ENCODE measurements at regions not wholly inside any gene's neighbourhood (a gene's known extent, or its start where the extent isn't known, plus 50 kb on each side); places are given as distances from the start of the nearest gene placed in this dataset.

GRCh38 chr4:53805291-53805690 lies 214.0 kb upstream of the LNX1 start:
- 0 out of 2 replicates have a peak, but pooled peaks cover 4% of the 10 kb centered on the region for H3K27me3 ChIP-seq (replicated peaks)
- no peaks in the 10 kb centered on the region for H3K9me3 ChIP-seq (replicated peaks)

DNA sequence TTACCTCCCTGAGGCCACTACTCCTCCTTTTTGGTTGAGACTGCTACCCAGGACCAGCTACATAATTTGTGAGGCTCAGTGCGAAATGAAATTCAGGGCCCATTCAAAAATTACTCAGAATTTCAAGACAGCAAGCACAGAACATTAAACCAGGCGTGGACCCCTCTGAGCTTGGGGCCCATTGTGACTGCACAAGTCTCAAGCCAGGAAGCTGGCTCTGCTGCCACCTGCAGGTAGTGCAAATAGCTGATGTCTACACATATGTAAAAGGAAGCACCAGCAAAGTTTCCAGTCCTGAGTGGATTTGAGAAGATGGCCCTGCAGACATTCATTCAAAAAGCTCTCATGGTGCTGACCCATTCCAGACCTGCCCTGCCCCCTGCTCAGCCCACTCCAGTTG lies 213.4 kb upstream of the LNX1 start:
- H3K27me3 ChIP-seq (replicated peaks): 0 out of 2 replicates have a peak, but pooled peaks cover 4% of the 10 kb centered on the region
- H3K4me1 ChIP-seq (replicated peaks): no peaks in the 10 kb centered on the region
- no peaks in the 10 kb centered on the region for H3K36me3 ChIP-seq
- no peak overlapping the region for H3K27ac ChIP-seq
- no peaks in the 10 kb centered on the region for H3K9me3 ChIP-seq (replicated peaks)
- no peak for DNase-seq (ENCODE audit: low read depth in 1 of 2, low spot score in 2 of 2)
- no peak overlapping the region for H3K4me3 ChIP-seq

More at GRCh38 chr4:53805291-53805690, 214.0 kb upstream of the LNX1 start:
- no peaks in the 10 kb centered on the region for H3K36me3 ChIP-seq
- H3K27ac ChIP-seq: no peak overlapping the region
- H3K4me3 ChIP-seq: no peak overlapping the region
- no peaks in the 10 kb centered on the region for H3K4me1 ChIP-seq (replicated peaks)
- no peak for DNase-seq (ENCODE audit: low read depth in 1 of 2, low spot score in 2 of 2)

DNA sequence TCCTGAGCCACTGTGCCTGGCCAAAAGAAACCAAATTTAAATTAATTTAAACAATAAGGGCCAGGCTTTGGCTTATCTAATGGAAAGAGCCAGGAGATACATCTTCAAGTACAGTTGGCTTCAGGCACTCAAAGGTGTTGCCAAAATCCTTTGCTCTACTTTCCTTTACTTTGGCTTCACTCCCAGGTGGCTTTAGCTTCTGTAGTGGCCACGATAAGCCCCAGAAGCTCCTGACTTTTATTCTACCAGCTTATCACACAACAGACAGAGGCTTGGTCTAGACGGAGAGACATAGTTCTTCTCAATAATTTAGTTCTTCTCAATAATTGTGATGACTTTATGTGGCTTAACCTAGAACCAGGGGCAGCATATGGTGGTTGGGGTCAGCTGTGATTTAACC lies 211.2 kb upstream of the LNX1 start:
- H3K4me3 ChIP-seq: no peak overlapping the region
- H3K9me3 ChIP-seq (replicated peaks): no peaks in the 10 kb centered on the region
- 0 out of 2 replicates have a peak, but pooled peaks cover 4% of the 10 kb centered on the region for H3K27me3 ChIP-seq (replicated peaks)
- DNase-seq (ENCODE audit: low read depth in 1 of 2, low spot score in 2 of 2): no peak
- no peaks in the 10 kb centered on the region for H3K4me1 ChIP-seq (replicated peaks)
- H3K27ac ChIP-seq: no peak overlapping the region
- no peaks in the 10 kb centered on the region for H3K36me3 ChIP-seq

DNA sequence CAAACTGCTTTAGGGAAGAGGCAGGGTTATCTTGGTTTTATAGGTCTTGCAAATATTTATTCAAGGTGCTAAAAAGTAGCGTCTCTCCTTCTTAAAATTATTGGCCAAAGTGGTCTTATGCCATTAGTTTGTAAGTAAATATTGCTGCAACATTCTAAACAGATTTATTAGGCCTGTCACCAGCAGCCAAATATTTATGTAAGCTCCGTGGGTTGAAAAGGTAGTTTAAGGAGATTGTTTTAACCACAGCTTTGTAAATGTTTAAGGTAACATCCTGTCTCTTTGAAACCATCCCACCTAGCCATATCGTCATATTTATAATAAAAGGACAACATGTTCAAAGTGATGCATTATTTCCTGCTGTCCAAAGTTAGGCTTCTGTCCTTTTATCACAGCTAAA lies 210.1 kb upstream of the LNX1 start:
- Histone ChIP-seq H3K4me3 (no peak overlapping the region), H3K27me3 (replicated peaks) (no peaks in the 10 kb centered on the region), H3K36me3 (no peaks in the 10 kb centered on the region), H3K27ac (no peak overlapping the region), H3K4me1 (replicated peaks) (no peaks in the 10 kb centered on the region), H3K9me3 (replicated peaks) (no peaks in the 10 kb centered on the region)
- no peak for DNase-seq (ENCODE audit: low read depth in 1 of 2, low spot score in 2 of 2)

DNA sequence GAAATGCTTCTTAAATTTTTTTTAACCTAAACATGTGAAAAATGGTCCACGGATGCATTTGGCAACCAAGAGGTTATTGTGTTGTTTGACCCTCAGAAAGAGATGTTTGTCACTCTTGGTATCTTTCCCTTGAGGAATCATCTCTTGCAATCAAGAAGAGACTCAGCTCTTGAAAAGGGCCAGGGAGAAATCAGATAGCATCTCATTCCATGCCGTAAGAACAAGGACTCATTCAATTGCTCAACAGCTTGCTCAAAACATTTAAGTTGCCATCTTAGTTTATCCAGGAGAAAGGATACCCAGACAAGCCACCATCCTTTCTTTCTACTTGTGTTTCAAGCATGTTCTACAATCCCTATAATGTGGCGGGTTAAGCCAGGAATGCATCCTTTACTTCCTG lies 209.5 kb upstream of the LNX1 start:
- no peaks in the 10 kb centered on the region for H3K9me3 ChIP-seq (replicated peaks)
- DNase-seq (ENCODE audit: low read depth in 1 of 2, low spot score in 2 of 2): no peak
- H3K36me3 ChIP-seq: no peaks in the 10 kb centered on the region
- no peak overlapping the region for H3K4me3 ChIP-seq
- H3K27ac ChIP-seq: no peak overlapping the region
- no peaks in the 10 kb centered on the region for H3K4me1 ChIP-seq (replicated peaks)
- H3K27me3 ChIP-seq (replicated peaks): no peaks in the 10 kb centered on the region

- peaks cover 3% of the 10 kb centered on the region; the same call in 1 of the 2 replicates for H3K4me1 ChIP-seq (replicated peaks)
- H3K36me3 ChIP-seq: no peaks in the 10 kb centered on the region
- no peaks in the 10 kb centered on the region for H3K27me3 ChIP-seq (replicated peaks)
- DNase-seq (ENCODE audit: low read depth in 1 of 2, low spot score in 2 of 2): no peak
- no peak overlapping the region for H3K27ac ChIP-seq
- H3K9me3 ChIP-seq (replicated peaks): no peaks in the 10 kb centered on the region
- H3K4me3 ChIP-seq: no peak overlapping the region
Measured at GRCh38 chr4:53793096-53793495, 201.8 kb upstream of the LNX1 start.

- Histone ChIP-seq H3K4me1 (replicated peaks) (peaks cover 7% of the 10 kb centered on the region), H3K36me3 (no peaks in the 10 kb centered on the region), H3K9me3 (replicated peaks) (no peaks in the 10 kb centered on the region), H3K27me3 (replicated peaks) (no peaks in the 10 kb centered on the region), H3K27ac (no peak overlapping the region), H3K4me3 (no peak overlapping the region)
- no peak for DNase-seq (ENCODE audit: low read depth in 1 of 2, low spot score in 2 of 2)
Measured at GRCh38 chr4:53790286-53790685, 199.0 kb upstream of the LNX1 start.

DNA sequence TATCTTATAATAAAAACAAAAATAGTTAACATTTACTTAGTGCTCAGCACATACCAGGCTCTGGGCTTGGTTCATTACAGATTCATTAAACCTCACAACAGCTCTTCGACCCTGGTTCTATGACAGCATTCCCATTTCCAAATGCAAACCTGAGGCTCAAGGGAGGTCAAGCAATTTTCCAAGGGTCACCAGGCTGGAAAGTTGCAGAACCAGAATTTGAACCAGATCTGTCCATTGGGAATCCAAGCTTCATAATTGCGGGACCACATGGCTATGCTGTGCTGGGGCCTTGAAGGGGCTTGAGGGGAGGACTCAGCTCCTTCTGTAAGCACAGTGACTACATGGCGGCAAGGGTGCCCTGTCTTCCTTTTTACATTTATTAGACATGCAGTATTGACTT lies 197.3 kb upstream of the LNX1 start:
- Histone ChIP-seq H3K27ac (no peak overlapping the region), H3K4me1 (replicated peaks) (peaks cover 3% of the 10 kb centered on the region), H3K9me3 (replicated peaks) (no peaks in the 10 kb centered on the region), H3K4me3 (no peak overlapping the region), H3K27me3 (replicated peaks) (no peaks in the 10 kb centered on the region), H3K36me3 (no peaks in the 10 kb centered on the region)
- DNase-seq (ENCODE audit: low read depth in 1 of 2, low spot score in 2 of 2): no peak

DNA sequence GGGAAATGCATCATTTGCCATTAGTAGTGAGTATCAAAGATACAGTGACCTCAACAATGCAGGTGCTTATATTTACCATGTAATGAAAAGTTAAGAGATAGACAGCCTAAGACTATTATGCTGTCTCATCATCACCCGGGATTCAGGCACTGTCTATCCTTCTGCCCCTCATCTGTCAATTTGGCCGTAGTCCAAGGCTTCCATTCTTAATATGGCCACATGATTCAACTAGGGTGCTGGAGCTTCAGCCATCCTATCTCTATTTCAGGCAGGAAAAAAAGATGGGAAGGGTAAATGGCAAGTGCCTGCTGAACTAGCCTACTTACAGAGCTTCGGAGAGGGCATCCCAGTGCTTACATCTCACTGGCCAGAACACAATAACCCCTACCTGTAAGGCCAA lies 196.7 kb upstream of the LNX1 start:
- Histone ChIP-seq H3K27ac (no peak overlapping the region), H3K9me3 (replicated peaks) (no peaks in the 10 kb centered on the region), H3K36me3 (no peaks in the 10 kb centered on the region), H3K27me3 (replicated peaks) (no peaks in the 10 kb centered on the region), H3K4me3 (no peak overlapping the region), H3K4me1 (replicated peaks) (peaks cover 3% of the 10 kb centered on the region)
- DNase-seq (ENCODE audit: low read depth in 1 of 2, low spot score in 2 of 2): no peak

DNA sequence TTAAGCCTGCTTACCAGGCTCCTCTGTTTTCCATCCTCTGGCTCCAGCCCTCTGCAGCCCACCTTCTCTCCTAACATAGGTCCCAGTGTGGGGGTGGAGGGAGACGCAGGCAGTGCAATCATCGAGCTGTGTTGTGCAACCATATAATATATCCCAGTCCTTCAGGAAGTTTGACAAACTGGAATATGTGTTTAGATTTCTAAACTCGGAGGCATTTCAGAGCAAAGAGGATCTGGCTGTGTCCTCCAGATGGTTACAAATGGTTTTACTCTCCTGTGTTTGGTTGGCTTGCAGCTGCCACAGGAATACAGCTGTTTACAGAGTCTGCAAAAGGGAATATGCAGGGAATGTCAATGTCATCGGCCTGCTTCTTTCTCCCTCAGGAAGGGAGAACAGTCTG lies 195.3 kb upstream of the LNX1 start:
- no peak for DNase-seq (ENCODE audit: low read depth in 1 of 2, low spot score in 2 of 2)
- no peak overlapping the region for H3K4me3 ChIP-seq
- H3K27ac ChIP-seq: no peak overlapping the region

GRCh38 chr4:53785996-53786395 lies 194.7 kb upstream of the LNX1 start:
- Histone ChIP-seq H3K9me3 (replicated peaks) (no peaks in the 10 kb centered on the region), H3K27me3 (replicated peaks) (no peaks in the 10 kb centered on the region), H3K4me3 (no peak overlapping the region), H3K4me1 (replicated peaks) (peaks cover 10% of the 10 kb centered on the region), H3K27ac (no peak overlapping the region), H3K36me3 (no peaks in the 10 kb centered on the region)
- peak in 1 of 2 experiments; percentile 18 for DNase-seq (ENCODE audit: low read depth in 1 of 2, low spot score in 2 of 2)

More for the DNA sequence above, 195.3 kb upstream of the LNX1 start:
- Histone ChIP-seq H3K36me3 (no peaks in the 10 kb centered on the region), H3K27me3 (replicated peaks) (no peaks in the 10 kb centered on the region), H3K4me1 (replicated peaks) (peaks cover 6% of the 10 kb centered on the region), H3K9me3 (replicated peaks) (no peaks in the 10 kb centered on the region)

- no peak overlapping the region for H3K27ac ChIP-seq
- peaks cover 10% of the 10 kb centered on the region for H3K4me1 ChIP-seq (replicated peaks)
- H3K36me3 ChIP-seq: no peaks in the 10 kb centered on the region
- DNase-seq (ENCODE audit: low read depth in 1 of 2, low spot score in 2 of 2): no peak
- no peaks in the 10 kb centered on the region for H3K27me3 ChIP-seq (replicated peaks)
- H3K4me3 ChIP-seq: no peak overlapping the region
- no peaks in the 10 kb centered on the region for H3K9me3 ChIP-seq (replicated peaks)
Measured at GRCh38 chr4:53784112-53784511, 192.8 kb upstream of the LNX1 start.

DNA sequence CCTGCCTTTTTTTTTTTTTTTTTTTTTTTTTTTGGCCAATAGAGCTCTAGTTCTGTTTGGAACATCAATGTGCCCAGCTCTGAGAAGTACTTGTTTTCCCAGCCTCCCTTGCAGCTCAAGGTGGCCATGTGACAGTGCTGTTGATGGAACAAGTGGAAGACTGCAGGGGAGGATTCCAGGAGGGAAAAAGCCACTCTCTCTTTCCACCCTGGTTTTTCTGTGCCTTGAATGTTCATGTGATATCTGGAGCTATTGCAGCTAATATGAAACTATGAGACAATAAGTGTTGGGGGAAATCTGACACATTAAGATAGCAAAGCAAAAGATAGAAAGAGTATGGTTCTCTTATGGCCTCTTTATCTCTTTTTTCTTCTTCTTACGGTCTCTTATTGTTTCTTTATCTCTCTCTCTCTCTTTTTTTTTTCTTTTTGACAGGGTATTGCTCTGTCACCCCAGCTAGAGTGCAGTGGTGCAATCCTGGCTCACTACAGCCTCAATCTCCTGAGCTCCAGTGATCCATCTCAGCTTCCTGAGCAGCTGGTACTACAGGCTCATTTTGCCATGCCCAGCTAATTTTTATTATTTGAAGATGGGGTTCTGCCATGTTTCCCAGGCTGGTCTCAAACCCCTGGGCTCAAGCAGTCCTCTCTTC lies 192.0 kb upstream of the LNX1 start:
- H3K27ac ChIP-seq: no peak overlapping the region
- no peaks in the 10 kb centered on the region for H3K9me3 ChIP-seq (replicated peaks)
- no peaks in the 10 kb centered on the region for H3K36me3 ChIP-seq
- H3K27me3 ChIP-seq (replicated peaks): no peaks in the 10 kb centered on the region
- H3K4me3 ChIP-seq: no peak overlapping the region
- no peak for DNase-seq (ENCODE audit: low read depth in 1 of 2, low spot score in 2 of 2)
- peaks cover 10% of the 10 kb centered on the region for H3K4me1 ChIP-seq (replicated peaks)

DNA sequence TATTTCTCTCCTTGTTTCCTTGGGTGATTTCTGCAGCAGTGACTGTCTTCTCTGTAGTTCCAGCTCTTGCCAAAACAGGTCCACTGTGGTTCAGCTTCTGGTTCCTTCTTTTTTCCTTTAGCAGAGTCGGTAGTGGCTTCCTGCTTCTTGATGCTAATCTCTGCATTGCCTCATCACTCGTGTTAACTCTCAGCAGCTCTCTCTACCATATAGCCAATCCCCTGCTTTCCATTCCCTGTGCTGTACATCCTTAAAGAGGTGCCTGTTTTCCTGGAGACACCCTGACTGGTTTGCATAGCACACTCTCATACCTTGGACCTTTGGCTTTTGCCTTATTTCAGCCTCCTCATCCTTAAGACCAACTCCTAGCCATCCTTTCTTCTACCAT lies 191.2 kb upstream of the LNX1 start:
- no peaks in the 10 kb centered on the region for H3K9me3 ChIP-seq (replicated peaks)
- no peak for DNase-seq (ENCODE audit: low read depth in 1 of 2, low spot score in 2 of 2)
- no peak overlapping the region for H3K27ac ChIP-seq
- H3K27me3 ChIP-seq (replicated peaks): no peaks in the 10 kb centered on the region
- H3K4me1 ChIP-seq (replicated peaks): peaks cover 10% of the 10 kb centered on the region
- H3K4me3 ChIP-seq: no peak overlapping the region
- H3K36me3 ChIP-seq: no peaks in the 10 kb centered on the region
